ENCODE measurements at regions not wholly inside any gene's neighbourhood (a gene's known extent, or its start where the extent isn't known, plus 50 kb on each side); places are given as distances from the start of the nearest gene placed in this dataset.
"Not testable (repeated sequence)": the region's sequence is repeated elsewhere in the genome, so short reads cannot be mapped to it uniquely, and the experiment has no call there.

GRCh38 chr12:73226593-73226992 lies 954.4 kb downstream of the TRHDE start:
- no peak overlapping the region for H3K4me3 ChIP-seq (replicated peaks in 1 of 3; ENCODE audit: low read depth in 2 of 3, low read length in 3 of 3)
- no peaks in the 10 kb centered on the region for H3K79me2 ChIP-seq (ENCODE audit: insufficient read depth, low read length)
- peaks cover 0 to 7% (median 0%) of the 10 kb centered on the region in 7 donors for H3K9me3 Mint-ChIP-seq
- no peak for TF ChIP-seq CTCF (IDR thresholded peaks at IDR 0.05)
- no peaks in the 10 kb centered on the region for H3K36me3 Mint-ChIP-seq
- H2AFZ ChIP-seq (ENCODE audit: insufficient read depth, low read depth, low read length, poor library complexity, severe bottlenecking), result no peak overlapping the region
- H3K9me3 ChIP-seq (replicated peaks in 1 of 2; ENCODE audit: control insufficient read depth in 1 of 2, insufficient read depth in 1 of 2, low read length in 2 of 2), result peaks cover 5 to 6% of the 10 kb centered on the region in 2 donors
- intact Hi-C loops (cut with micrococcal nuclease), result no loop called here
- H3K4me1 Mint-ChIP-seq, result no peaks in the 10 kb centered on the region
- H3K27ac ChIP-seq (ENCODE audit: low read depth in 1 of 2, low read length in 2 of 2), result no peak overlapping the region
- no peaks in the 10 kb centered on the region for H3K27me3 Mint-ChIP-seq (ENCODE audit: low read depth in 3 of 3)
- H3K4me1 ChIP-seq (ENCODE audit: control insufficient read depth in 1 of 2, insufficient read depth in 2 of 2, low read length in 2 of 2), result no peaks in the 10 kb centered on the region
- H3K4me3 Mint-ChIP-seq, result no peak overlapping the region
- no peak overlapping the region for H3K27ac Mint-ChIP-seq
- no CpG with 5 or more reads among the region's 1 CpG for WGBS (ENCODE audit: insufficient coverage)
- no peaks in the 10 kb centered on the region for H4K20me1 ChIP-seq (ENCODE audit: insufficient read depth, low read length)
- no peak for DNase-seq
- H3K4me2 ChIP-seq (replicated peaks; ENCODE audit: extremely low read depth, low read length, poor library complexity, severe bottlenecking), result no peak overlapping the region
- no peak overlapping the region for H3K9ac ChIP-seq (ENCODE audit: insufficient read depth, low read length, poor library complexity, severe bottlenecking)
- no peaks in the 10 kb centered on the region for H3K27me3 ChIP-seq (ENCODE audit: control insufficient read depth in 2 of 2, insufficient read depth in 2 of 2, low read length in 2 of 2)
- no peaks in the 10 kb centered on the region for H3K36me3 ChIP-seq (replicated peaks in 1 of 2; ENCODE audit: control insufficient read depth in 1 of 2, insufficient read depth in 2 of 2, low read length in 2 of 2)

- not testable (repeated sequence) for DNase-seq
- peaks cover 5 to 13% (median 7%) of the 10 kb centered on the region in 7 donors for H3K9me3 Mint-ChIP-seq
Measured at GRCh38 chr12:73228828-73229227, 956.7 kb downstream of the TRHDE start.

More at GRCh38 chr12:73228828-73229227, 956.7 kb downstream of the TRHDE start:
- H3K79me2 ChIP-seq (ENCODE audit: insufficient read depth, low read length); H3K27ac ChIP-seq (ENCODE audit: low read depth in 1 of 2, low read length in 2 of 2); H3K4me3 Mint-ChIP-seq; H2AFZ ChIP-seq (ENCODE audit: insufficient read depth, low read depth, low read length, poor library complexity, severe bottlenecking); H3K27me3 ChIP-seq (ENCODE audit: control insufficient read depth in 2 of 2, insufficient read depth in 2 of 2, low read length in 2 of 2); H3K4me1 Mint-ChIP-seq; H3K36me3 Mint-ChIP-seq; intact Hi-C loops (cut with micrococcal nuclease); H3K36me3 ChIP-seq (replicated peaks in 1 of 2; ENCODE audit: control insufficient read depth in 1 of 2, insufficient read depth in 2 of 2, low read length in 2 of 2); H3K27ac Mint-ChIP-seq; H3K4me2 ChIP-seq (replicated peaks; ENCODE audit: extremely low read depth, low read length, poor library complexity, severe bottlenecking); H3K4me1 ChIP-seq (ENCODE audit: control insufficient read depth in 1 of 2, insufficient read depth in 2 of 2, low read length in 2 of 2); H3K4me3 ChIP-seq (replicated peaks in 1 of 3; ENCODE audit: low read depth in 2 of 3, low read length in 3 of 3); H3K9ac ChIP-seq (ENCODE audit: insufficient read depth, low read length, poor library complexity, severe bottlenecking); H4K20me1 ChIP-seq (ENCODE audit: insufficient read depth, low read length); H3K27me3 Mint-ChIP-seq (ENCODE audit: low read depth in 3 of 3): not testable (repeated sequence)
- no CpG with 5 or more reads among the region's 1 CpG for WGBS (ENCODE audit: insufficient coverage)
- peaks cover 12 to 17% of the 10 kb centered on the region in 2 donors for H3K9me3 ChIP-seq (replicated peaks in 1 of 2; ENCODE audit: control insufficient read depth in 1 of 2, insufficient read depth in 1 of 2, low read length in 2 of 2)

Data from CD14-positive monocyte (primary cell).